ENCODE measurements at regions not wholly inside any gene's neighbourhood (a gene's known extent, or its start where the extent isn't known, plus 50 kb on each side); places are given as distances from the start of the nearest gene placed in this dataset.

DNA sequence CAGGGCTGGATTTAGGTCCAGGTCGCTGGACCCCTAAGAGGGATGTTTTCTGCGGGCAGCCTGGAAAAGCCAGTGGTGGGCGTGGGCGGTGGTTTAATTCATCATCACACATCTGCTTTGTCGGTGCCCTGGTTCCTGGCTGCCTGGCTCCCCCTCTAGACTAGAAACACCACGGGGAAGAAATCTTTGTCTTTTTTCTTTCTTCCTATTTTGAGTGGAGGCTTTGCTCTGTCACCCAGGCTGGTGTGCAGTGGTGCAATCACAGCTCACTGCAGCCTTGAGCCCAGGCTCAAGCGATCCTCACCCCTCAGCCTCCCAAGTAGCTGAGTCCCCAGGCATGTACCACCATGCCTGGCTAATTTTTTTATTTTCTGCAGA, 86.6 kb upstream of the LINC01488 start:
- TF ChIP-seq MEIS1 (CRISPR knock-in tag; IDR thresholded peaks at IDR 0.05; ENCODE audit: borderline replicate concordance) (no peak), ZNF341 (tag by site-specific recombination; IDR thresholded peaks at IDR 0.05; ENCODE audit: low read depth) (no peak), ZNF768 (tag by site-specific recombination; IDR thresholded peaks at IDR 0.05) (no peak), KLF16 (tag by site-specific recombination; IDR thresholded peaks at IDR 0.05) (no peak), KLF1 (tag by site-specific recombination; IDR thresholded peaks at IDR 0.05) (no peak), ZNF549 (tag by site-specific recombination; IDR thresholded peaks at IDR 0.05) (no peak), ZNF324 (tag by site-specific recombination; IDR thresholded peaks at IDR 0.05) (no peak)
- TF ChIP-seq, protein P1, sequence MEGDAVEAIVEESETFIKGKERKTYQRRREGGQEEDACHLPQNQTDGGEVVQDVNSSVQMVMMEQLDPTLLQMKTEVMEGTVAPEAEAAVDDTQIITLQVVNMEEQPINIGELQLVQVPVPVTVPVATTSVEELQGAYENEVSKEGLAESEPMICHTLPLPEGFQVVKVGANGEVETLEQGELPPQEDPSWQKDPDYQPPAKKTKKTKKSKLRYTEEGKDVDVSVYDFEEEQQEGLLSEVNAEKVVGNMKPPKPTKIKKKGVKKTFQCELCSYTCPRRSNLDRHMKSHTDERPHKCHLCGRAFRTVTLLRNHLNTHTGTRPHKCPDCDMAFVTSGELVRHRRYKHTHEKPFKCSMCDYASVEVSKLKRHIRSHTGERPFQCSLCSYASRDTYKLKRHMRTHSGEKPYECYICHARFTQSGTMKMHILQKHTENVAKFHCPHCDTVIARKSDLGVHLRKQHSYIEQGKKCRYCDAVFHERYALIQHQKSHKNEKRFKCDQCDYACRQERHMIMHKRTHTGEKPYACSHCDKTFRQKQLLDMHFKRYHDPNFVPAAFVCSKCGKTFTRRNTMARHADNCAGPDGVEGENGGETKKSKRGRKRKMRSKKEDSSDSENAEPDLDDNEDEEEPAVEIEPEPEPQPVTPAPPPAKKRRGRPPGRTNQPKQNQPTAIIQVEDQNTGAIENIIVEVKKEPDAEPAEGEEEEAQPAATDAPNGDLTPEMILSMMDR (tag by site-specific recombination; IDR thresholded peaks at IDR 0.05) = no peak
- TF ChIP-seq, protein P2, sequence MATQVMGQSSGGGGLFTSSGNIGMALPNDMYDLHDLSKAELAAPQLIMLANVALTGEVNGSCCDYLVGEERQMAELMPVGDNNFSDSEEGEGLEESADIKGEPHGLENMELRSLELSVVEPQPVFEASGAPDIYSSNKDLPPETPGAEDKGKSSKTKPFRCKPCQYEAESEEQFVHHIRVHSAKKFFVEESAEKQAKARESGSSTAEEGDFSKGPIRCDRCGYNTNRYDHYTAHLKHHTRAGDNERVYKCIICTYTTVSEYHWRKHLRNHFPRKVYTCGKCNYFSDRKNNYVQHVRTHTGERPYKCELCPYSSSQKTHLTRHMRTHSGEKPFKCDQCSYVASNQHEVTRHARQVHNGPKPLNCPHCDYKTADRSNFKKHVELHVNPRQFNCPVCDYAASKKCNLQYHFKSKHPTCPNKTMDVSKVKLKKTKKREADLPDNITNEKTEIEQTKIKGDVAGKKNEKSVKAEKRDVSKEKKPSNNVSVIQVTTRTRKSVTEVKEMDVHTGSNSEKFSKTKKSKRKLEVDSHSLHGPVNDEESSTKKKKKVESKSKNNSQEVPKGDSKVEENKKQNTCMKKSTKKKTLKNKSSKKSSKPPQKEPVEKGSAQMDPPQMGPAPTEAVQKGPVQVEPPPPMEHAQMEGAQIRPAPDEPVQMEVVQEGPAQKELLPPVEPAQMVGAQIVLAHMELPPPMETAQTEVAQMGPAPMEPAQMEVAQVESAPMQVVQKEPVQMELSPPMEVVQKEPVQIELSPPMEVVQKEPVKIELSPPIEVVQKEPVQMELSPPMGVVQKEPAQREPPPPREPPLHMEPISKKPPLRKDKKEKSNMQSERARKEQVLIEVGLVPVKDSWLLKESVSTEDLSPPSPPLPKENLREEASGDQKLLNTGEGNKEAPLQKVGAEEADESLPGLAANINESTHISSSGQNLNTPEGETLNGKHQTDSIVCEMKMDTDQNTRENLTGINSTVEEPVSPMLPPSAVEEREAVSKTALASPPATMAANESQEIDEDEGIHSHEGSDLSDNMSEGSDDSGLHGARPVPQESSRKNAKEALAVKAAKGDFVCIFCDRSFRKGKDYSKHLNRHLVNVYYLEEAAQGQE (tag by site-specific recombination; IDR thresholded peaks at IDR 0.05) = no peak

Data from HEK293 (cell line).